WTC11 (cell line): ENCODE measurements at regions not wholly inside any gene's neighbourhood (a gene's known extent, or its start where the extent isn't known, plus 50 kb on each side); places are given as distances from the start of the nearest gene placed in this dataset.
"Not testable (repeated sequence)": the region's sequence is repeated elsewhere in the genome, so short reads cannot be mapped to it uniquely, and the experiment has no call there.

Experiments
- CBFB ChIP-seq: sonication (generic); formaldehyde crosslinking; IDR thresholded peaks from 2 replicates; pipeline ENCODE4 v1.8.1; 2022; ENCODE audit warnings: mild to moderate bottlenecking, low read depth, missing genetic modification reagents
- CREB1 ChIP-seq: sonication (generic); formaldehyde crosslinking; IDR thresholded peaks from 2 replicates; pipeline ENCODE4 v1.8.0; 2023; ENCODE audit warnings: mild to moderate bottlenecking, missing genetic modification reagents
- CTCF ChIP-seq: fragments of 200-600 bp; IDR thresholded peaks from 2 replicates; pipeline ENCODE4 v1.8.0; 2022; ENCODE audit warnings: antibody characterized with exemption
- FOXK1 ChIP-seq: sonication (generic); formaldehyde crosslinking; IDR thresholded peaks from 2 replicates; pipeline ENCODE4 v1.8.0; 2022; ENCODE audit warnings: mild to moderate bottlenecking, moderate library complexity, missing genetic modification reagents
- MYBL2 ChIP-seq: sonication (generic); formaldehyde crosslinking; IDR thresholded peaks from 2 replicates; pipeline ENCODE4 v1.8.1; 2023; ENCODE audit warnings: mild to moderate bottlenecking, moderate library complexity, missing genetic modification reagents
- NR3C1 ChIP-seq: sonication (generic); formaldehyde crosslinking; conservative IDR thresholded peaks from 2 replicates; pipeline ENCODE4 v1.8.1; 2023; ENCODE audit warnings: low read depth, mild to moderate bottlenecking, missing genetic modification reagents
- TEAD4 ChIP-seq: sonication (generic); formaldehyde crosslinking; IDR thresholded peaks from 2 replicates; pipeline ENCODE4 v1.8.0; 2022; ENCODE audit warnings: mild to moderate bottlenecking, missing genetic modification reagents
- ZNF317 ChIP-seq: sonication (generic); formaldehyde crosslinking; IDR thresholded peaks from 2 replicates; pipeline ENCODE4 v1.8.1; 2023; ENCODE audit warnings: low read depth, mild to moderate bottlenecking, moderate library complexity, missing genetic modification reagents, borderline replicate concordance
- TF ChIP-seq, protein P1 (sequence below): sonication (generic); formaldehyde crosslinking; conservative IDR thresholded peaks from 2 replicates; pipeline ENCODE4 v1.8.1; 2023; ENCODE audit warnings: mild to moderate bottlenecking, low read depth, missing genetic modification reagents, moderate library complexity

DNA sequence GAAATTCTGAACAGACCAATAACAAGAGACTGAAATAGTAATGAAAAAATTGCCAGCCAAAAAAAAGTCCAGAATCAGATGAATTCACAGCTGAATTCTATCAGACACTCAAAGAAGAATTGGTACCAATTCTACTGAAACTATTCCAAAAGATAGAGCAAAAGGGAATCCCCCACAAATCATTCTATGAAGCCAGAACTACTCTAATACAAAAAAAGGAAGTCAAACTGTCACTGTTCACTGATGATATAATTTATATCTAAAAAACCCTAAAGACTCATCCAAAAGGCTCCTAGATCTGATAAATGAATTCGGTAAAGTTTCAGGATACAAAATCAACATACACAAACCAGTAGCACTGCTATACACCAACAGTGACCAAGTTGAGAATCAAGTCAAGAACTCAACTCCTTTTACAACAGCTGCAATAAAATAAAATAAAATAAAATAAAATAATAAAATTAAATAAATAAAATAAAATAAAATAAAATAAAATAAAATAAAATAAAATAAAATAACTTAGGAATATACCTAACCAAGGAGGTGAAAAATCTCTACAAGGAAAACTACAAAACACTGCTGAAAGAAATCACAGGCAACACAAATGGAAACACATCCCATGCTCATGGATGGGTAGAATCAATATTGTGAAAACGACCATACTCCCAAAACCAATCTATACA lies 270.1 kb upstream of the PREP start:
- not testable (repeated sequence) for TF ChIP-seq CTCF; NR3C1 (CRISPR knock-in tag); FOXK1 (CRISPR knock-in tag); ZNF317; TEAD4 (CRISPR knock-in tag); CREB1 (CRISPR knock-in tag); CBFB (CRISPR knock-in tag); MYBL2 (CRISPR knock-in tag)
- TF ChIP-seq, protein P1, sequence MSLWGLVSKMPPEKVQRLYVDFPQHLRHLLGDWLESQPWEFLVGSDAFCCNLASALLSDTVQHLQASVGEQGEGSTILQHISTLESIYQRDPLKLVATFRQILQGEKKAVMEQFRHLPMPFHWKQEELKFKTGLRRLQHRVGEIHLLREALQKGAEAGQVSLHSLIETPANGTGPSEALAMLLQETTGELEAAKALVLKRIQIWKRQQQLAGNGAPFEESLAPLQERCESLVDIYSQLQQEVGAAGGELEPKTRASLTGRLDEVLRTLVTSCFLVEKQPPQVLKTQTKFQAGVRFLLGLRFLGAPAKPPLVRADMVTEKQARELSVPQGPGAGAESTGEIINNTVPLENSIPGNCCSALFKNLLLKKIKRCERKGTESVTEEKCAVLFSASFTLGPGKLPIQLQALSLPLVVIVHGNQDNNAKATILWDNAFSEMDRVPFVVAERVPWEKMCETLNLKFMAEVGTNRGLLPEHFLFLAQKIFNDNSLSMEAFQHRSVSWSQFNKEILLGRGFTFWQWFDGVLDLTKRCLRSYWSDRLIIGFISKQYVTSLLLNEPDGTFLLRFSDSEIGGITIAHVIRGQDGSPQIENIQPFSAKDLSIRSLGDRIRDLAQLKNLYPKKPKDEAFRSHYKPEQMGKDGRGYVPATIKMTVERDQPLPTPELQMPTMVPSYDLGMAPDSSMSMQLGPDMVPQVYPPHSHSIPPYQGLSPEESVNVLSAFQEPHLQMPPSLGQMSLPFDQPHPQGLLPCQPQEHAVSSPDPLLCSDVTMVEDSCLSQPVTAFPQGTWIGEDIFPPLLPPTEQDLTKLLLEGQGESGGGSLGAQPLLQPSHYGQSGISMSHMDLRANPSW (CRISPR knock-in tag): not testable (repeated sequence)
